NCI-H69 (cell line): ENCODE measurements at regions not wholly inside any gene's neighbourhood (a gene's known extent, or its start where the extent isn't known, plus 50 kb on each side); places are given as distances from the start of the nearest gene placed in this dataset.

Source experiments
- DNase-seq: peaks from one replicate; lab custom pipeline; 2025; lab: John Stamatoyannopoulos, UW

- no peak for DNase-seq
Measured at GRCh38 chr5:165906871-165907270, 2384.6 kb upstream of the WWC1 start.

- DNase-seq: no peak
Measured at GRCh38 chr5:165913059-165913458, 2378.4 kb upstream of the WWC1 start.

GRCh38 chr5:165914456-165914855 is 2377.0 kb upstream of the WWC1 start:
- no peak for DNase-seq

- DNase-seq: no peak
Measured at GRCh38 chr5:165919196-165919595, 2372.2 kb upstream of the WWC1 start.

- DNase-seq: no peak
Measured at GRCh38 chr5:165920655-165921054, 2370.8 kb upstream of the WWC1 start.

GRCh38 chr5:165928971-165929370 is 2362.5 kb upstream of the WWC1 start:
- no peak for DNase-seq

GRCh38 chr5:165940541-165940940 is 2350.9 kb upstream of the WWC1 start:
- no peak for DNase-seq

GRCh38 chr5:165956854-165957253 is 2334.6 kb upstream of the WWC1 start:
- DNase-seq: no peak

GRCh38 chr5:165981671-165982070 is 2309.8 kb upstream of the WWC1 start:
- DNase-seq: no peak

GRCh38 chr5:165996201-165996875 is 2295.1 kb upstream of the WWC1 start:
- peak; percentile 91 for DNase-seq

- no peak for DNase-seq
Measured at GRCh38 chr5:165999693-166000320, 2291.6 kb upstream of the WWC1 start.

- no peak for DNase-seq
Measured at GRCh38 chr5:166004006-166004405, 2287.4 kb upstream of the WWC1 start.

- no peak for DNase-seq
Measured at GRCh38 chr5:166013415-166013814, 2278.0 kb upstream of the WWC1 start.

- DNase-seq: no peak
Measured at GRCh38 chr5:166014256-166014655, 2277.2 kb upstream of the WWC1 start.

- no peak for DNase-seq
Measured at GRCh38 chr5:166018716-166019115, 2272.7 kb upstream of the WWC1 start.

- DNase-seq: no peak
Measured at GRCh38 chr5:166022065-166022464, 2269.4 kb upstream of the WWC1 start.

- DNase-seq: no peak
Measured at GRCh38 chr5:166024970-166025369, 2266.5 kb upstream of the WWC1 start.

- DNase-seq: no peak
Measured at GRCh38 chr5:166027582-166027981, 2263.9 kb upstream of the WWC1 start.

GRCh38 chr5:166031926-166032325 is 2259.5 kb upstream of the WWC1 start:
- DNase-seq: no peak

GRCh38 chr5:166032601-166033000 is 2258.8 kb upstream of the WWC1 start:
- no peak for DNase-seq

- peak; percentile 43 for DNase-seq
Measured at GRCh38 chr5:166045961-166046360, 2245.5 kb upstream of the WWC1 start.

- DNase-seq: peak; percentile 64
Measured at GRCh38 chr5:166046956-166047355, 2244.5 kb upstream of the WWC1 start.

GRCh38 chr5:166050531-166050930 is 2240.9 kb upstream of the WWC1 start:
- peak; percentile 45 for DNase-seq

GRCh38 chr5:166058660-166059059 is 2232.8 kb upstream of the WWC1 start:
- DNase-seq: no peak
